ENCODE measurements at regions not wholly inside any gene's neighbourhood (a gene's known extent, or its start where the extent isn't known, plus 50 kb on each side); places are given as distances from the start of the nearest gene placed in this dataset.

DNA sequence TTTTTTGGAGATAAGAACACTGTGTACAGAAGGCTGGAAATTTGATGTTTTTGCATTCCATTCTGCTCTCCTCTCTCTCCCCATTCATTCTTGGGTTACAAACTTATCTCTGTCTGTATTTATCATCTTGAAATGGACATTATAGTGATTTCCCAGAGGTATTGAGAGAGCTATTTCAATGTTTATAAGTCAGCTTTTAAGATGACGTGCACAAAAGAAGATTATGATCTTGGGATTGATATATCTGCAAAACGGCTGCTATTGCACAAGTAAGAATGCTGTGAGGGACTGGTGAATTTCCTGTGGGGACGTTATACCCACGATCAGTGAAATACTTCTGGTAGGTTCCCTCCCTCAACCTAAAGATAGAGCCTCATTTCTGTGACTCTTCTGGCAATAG is 61.0 kb upstream of the DTNA start:
- TF ChIP-seq, protein P1, sequence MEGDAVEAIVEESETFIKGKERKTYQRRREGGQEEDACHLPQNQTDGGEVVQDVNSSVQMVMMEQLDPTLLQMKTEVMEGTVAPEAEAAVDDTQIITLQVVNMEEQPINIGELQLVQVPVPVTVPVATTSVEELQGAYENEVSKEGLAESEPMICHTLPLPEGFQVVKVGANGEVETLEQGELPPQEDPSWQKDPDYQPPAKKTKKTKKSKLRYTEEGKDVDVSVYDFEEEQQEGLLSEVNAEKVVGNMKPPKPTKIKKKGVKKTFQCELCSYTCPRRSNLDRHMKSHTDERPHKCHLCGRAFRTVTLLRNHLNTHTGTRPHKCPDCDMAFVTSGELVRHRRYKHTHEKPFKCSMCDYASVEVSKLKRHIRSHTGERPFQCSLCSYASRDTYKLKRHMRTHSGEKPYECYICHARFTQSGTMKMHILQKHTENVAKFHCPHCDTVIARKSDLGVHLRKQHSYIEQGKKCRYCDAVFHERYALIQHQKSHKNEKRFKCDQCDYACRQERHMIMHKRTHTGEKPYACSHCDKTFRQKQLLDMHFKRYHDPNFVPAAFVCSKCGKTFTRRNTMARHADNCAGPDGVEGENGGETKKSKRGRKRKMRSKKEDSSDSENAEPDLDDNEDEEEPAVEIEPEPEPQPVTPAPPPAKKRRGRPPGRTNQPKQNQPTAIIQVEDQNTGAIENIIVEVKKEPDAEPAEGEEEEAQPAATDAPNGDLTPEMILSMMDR (conservative IDR thresholded peaks at IDR 0.05; ENCODE audit: low read depth in 2 of 2): no peak
- TF ChIP-seq POLR2AphosphoS5 (IDR thresholded peaks at IDR 0.05; ENCODE audit: low read depth) (no peak), EZH2phosphoT487 (IDR thresholded peaks at IDR 0.05; ENCODE audit: unreplicated experiment) (no peak), CREB1 (CRISPR knock-in tag; IDR thresholded peaks at IDR 0.05; ENCODE audit: low read depth) (no peak), EZH2 (IDR thresholded peaks at IDR 0.05; ENCODE audit: low read depth, unreplicated experiment) (no peak), NANOG (IDR thresholded peaks at IDR 0.05; ENCODE audit: borderline replicate concordance) (no peak), ZNF114 (CRISPR knock-in tag; IDR thresholded peaks at IDR 0.05) (no peak), ZNF331 (CRISPR knock-in tag; IDR thresholded peaks at IDR 0.05; ENCODE audit: low read depth) (no peak), STAT1 (IDR thresholded peaks at IDR 0.05; ENCODE audit: unreplicated experiment) (no peak), JUNB (IDR thresholded peaks at IDR 0.05; ENCODE audit: unreplicated experiment) (no peak)
- TF ChIP-seq, protein P2, sequence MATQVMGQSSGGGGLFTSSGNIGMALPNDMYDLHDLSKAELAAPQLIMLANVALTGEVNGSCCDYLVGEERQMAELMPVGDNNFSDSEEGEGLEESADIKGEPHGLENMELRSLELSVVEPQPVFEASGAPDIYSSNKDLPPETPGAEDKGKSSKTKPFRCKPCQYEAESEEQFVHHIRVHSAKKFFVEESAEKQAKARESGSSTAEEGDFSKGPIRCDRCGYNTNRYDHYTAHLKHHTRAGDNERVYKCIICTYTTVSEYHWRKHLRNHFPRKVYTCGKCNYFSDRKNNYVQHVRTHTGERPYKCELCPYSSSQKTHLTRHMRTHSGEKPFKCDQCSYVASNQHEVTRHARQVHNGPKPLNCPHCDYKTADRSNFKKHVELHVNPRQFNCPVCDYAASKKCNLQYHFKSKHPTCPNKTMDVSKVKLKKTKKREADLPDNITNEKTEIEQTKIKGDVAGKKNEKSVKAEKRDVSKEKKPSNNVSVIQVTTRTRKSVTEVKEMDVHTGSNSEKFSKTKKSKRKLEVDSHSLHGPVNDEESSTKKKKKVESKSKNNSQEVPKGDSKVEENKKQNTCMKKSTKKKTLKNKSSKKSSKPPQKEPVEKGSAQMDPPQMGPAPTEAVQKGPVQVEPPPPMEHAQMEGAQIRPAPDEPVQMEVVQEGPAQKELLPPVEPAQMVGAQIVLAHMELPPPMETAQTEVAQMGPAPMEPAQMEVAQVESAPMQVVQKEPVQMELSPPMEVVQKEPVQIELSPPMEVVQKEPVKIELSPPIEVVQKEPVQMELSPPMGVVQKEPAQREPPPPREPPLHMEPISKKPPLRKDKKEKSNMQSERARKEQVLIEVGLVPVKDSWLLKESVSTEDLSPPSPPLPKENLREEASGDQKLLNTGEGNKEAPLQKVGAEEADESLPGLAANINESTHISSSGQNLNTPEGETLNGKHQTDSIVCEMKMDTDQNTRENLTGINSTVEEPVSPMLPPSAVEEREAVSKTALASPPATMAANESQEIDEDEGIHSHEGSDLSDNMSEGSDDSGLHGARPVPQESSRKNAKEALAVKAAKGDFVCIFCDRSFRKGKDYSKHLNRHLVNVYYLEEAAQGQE (IDR thresholded peaks at IDR 0.05; ENCODE audit: unreplicated experiment): no peak
- TF ChIP-seq, protein P3, sequence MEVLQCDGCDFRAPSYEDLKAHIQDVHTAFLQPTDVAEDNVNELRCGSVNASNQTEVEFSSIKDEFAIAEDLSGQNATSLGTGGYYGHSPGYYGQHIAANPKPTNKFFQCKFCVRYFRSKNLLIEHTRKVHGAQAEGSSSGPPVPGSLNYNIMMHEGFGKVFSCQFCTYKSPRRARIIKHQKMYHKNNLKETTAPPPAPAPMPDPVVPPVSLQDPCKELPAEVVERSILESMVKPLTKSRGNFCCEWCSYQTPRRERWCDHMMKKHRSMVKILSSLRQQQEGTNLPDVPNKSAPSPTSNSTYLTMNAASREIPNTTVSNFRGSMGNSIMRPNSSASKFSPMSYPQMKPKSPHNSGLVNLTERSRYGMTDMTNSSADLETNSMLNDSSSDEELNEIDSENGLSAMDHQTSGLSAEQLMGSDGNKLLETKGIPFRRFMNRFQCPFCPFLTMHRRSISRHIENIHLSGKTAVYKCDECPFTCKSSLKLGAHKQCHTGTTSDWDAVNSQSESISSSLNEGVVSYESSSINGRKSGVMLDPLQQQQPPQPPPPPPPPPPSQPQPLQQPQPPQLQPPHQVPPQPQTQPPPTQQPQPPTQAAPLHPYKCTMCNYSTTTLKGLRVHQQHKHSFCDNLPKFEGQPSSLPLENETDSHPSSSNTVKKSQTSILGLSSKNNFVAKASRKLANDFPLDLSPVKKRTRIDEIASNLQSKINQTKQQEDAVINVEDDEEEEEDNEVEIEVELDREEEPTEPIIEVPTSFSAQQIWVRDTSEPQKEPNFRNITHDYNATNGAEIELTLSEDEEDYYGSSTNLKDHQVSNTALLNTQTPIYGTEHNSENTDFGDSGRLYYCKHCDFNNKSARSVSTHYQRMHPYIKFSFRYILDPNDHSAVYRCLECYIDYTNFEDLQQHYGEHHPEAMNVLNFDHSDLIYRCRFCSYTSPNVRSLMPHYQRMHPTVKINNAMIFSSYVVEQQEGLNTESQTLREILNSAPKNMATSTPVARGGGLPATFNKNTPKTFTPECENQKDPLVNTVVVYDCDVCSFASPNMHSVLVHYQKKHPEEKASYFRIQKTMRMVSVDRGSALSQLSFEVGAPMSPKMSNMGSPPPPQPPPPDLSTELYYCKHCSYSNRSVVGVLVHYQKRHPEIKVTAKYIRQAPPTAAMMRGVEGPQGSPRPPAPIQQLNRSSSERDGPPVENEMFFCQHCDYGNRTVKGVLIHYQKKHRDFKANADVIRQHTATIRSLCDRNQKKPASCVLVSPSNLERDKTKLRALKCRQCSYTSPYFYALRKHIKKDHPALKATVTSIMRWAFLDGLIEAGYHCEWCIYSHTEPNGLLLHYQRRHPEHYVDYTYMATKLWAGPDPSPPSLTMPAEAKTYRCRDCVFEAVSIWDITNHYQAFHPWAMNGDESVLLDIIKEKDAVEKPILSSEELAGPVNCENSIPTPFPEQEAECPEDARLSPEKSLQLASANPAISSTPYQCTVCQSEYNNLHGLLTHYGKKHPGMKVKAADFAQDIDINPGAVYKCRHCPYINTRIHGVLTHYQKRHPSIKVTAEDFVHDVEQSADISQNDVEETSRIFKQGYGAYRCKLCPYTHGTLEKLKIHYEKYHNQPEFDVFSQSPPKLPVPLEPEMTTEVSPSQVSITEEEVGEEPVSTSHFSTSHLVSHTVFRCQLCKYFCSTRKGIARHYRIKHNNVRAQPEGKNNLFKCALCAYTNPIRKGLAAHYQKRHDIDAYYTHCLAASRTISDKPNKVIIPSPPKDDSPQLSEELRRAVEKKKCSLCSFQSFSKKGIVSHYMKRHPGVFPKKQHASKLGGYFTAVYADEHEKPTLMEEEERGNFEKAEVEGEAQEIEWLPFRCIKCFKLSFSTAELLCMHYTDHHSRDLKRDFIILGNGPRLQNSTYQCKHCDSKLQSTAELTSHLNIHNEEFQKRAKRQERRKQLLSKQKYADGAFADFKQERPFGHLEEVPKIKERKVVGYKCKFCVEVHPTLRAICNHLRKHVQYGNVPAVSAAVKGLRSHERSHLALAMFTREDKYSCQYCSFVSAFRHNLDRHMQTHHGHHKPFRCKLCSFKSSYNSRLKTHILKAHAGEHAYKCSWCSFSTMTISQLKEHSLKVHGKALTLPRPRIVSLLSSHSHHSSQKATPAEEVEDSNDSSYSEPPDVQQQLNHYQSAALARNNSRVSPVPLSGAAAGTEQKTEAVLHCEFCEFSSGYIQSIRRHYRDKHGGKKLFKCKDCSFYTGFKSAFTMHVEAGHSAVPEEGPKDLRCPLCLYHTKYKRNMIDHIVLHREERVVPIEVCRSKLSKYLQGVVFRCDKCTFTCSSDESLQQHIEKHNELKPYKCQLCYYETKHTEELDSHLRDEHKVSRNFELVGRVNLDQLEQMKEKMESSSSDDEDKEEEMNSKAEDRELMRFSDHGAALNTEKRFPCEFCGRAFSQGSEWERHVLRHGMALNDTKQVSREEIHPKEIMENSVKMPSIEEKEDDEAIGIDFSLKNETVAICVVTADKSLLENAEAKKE (CRISPR knock-in tag; IDR thresholded peaks at IDR 0.05): no peak
- TF ChIP-seq, protein P4, sequence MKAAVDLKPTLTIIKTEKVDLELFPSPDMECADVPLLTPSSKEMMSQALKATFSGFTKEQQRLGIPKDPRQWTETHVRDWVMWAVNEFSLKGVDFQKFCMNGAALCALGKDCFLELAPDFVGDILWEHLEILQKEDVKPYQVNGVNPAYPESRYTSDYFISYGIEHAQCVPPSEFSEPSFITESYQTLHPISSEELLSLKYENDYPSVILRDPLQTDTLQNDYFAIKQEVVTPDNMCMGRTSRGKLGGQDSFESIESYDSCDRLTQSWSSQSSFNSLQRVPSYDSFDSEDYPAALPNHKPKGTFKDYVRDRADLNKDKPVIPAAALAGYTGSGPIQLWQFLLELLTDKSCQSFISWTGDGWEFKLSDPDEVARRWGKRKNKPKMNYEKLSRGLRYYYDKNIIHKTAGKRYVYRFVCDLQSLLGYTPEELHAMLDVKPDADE (IDR thresholded peaks at IDR 0.05): no peak

Measured in GM23338 (cell line).